ENCODE measurements at regions not wholly inside any gene's neighbourhood (a gene's known extent, or its start where the extent isn't known, plus 50 kb on each side); places are given as distances from the start of the nearest gene placed in this dataset.

DNA sequence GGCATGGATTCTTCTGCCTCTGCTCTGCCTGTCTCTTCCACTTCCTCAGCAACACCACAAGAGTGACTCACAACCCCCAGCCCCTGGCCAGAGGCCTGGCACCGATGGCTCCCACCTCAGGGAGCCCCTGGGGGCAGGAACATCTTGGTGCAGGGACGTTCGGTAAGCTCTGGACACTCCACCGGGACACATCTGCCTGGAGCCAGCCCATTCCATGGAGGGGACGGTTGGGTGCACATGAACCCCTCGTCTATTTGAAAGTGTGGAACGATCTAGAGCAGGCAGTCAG, 246.5 kb downstream of the ERMARD start:
- no peak for TF ChIP-seq POLR2AphosphoS5 (IDR thresholded peaks at IDR 0.05; ENCODE audit: low read depth, low read length)
- no peak for TF ChIP-seq POLR2A (IDR thresholded peaks at IDR 0.05; ENCODE audit: low read depth, low read length)
